SH-SY5Y (cell line): ENCODE measurements at regions not wholly inside any gene's neighbourhood (a gene's known extent, or its start where the extent isn't known, plus 50 kb on each side); places are given as distances from the start of the nearest gene placed in this dataset.

Experiments
- GATA2 ChIP-seq: IDR thresholded peaks from 2 replicates; pipeline ENCODE4 v1.6.1; 2011; ENCODE audit warnings: mild to moderate bottlenecking, low read depth, low read length
- GATA3 ChIP-seq: IDR thresholded peaks from 2 replicates; pipeline ENCODE4 v1.6.1; 2011; ENCODE audit warnings: low read depth, mild to moderate bottlenecking, low read length, moderate library complexity

GRCh38 chr14:97056086-97056485 is 258.9 kb downstream of the VRK1 start:
- no peak for TF ChIP-seq GATA2
- TF ChIP-seq GATA3: no peak
